ENCODE measurements at regions not wholly inside any gene's neighbourhood (a gene's known extent, or its start where the extent isn't known, plus 50 kb on each side); places are given as distances from the start of the nearest gene placed in this dataset.
A peak's percentile ranks its signal among the peaks of the same experiment; 100 is the strongest.

DNA sequence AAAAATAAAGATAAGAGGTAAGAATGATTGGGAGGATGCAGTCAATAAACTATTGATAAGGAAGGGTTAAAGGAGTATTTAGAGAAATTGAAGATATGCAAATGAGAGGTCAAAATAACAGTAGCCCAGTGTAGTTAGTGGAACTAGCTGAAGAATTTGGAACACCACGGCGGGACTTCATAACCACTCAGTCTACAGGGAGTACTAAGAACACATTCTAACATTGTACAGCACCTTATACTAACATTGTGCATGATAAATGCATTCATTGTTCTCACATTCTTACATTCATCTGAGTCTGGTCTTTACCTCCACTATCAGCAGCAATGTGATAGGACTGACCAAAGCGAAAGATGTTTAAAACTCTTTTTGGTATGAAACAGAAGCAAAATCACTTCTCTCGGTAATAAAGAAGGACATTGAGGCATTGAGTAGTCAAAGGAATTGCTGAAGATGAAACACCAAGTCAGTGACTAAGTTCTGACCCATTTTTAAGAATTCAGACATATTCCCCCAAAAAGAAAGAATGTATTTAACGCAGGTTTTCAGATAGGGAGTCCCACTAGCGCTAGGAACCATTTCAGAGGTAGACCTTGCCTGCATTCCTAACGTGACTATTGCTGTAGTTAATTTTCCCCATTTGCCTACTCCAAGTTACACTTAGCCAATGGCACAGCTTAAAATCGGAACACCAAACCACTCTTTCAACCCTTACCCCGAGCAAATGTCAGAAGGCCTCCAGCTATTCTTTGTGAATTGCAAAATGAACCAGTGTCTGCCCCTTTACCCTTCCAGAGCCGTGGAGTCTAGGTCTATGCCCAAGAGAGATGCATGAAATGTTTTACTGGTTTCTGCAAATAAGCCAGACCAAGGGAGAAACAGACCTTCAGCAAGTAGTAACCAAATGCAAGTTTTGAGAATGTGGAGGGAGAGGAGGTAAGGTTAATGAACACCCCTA is 108.8 kb upstream of the IRF2BP2 start:
- no peak overlapping the region for H3K27ac ChIP-seq (ENCODE audit: extremely low read depth, low read depth, low read length)
- no peaks in the 10 kb centered on the region for H3K36me3 ChIP-seq (ENCODE audit: control insufficient read depth in 2 of 2, insufficient read depth in 1 of 2, low read length in 2 of 2)
- peaks cover 25% of the 10 kb centered on the region for H3K4me1 ChIP-seq (ENCODE audit: control insufficient read depth, insufficient read depth, low read length)
- H3K4me3 ChIP-seq (ENCODE audit: low read depth, low read length), result no peak overlapping the region
- H3K9me3 ChIP-seq (ENCODE audit: control insufficient read depth, insufficient read depth, low read depth, low read length), result no peaks in the 10 kb centered on the region
- TF ChIP-seq ZNF624 (tag by site-specific recombination; IDR thresholded peaks at IDR 0.05), result 0 out of 2 replicates have a peak, but pooled peaks have one; percentile 7
- no peak for TF ChIP-seq GLIS2 (tag by site-specific recombination; IDR thresholded peaks at IDR 0.05)
- TF ChIP-seq PRDM10 (tag by site-specific recombination; IDR thresholded peaks at IDR 0.05), result 0 out of 2 replicates have a peak, but pooled peaks have one; percentile 25
- TF ChIP-seq OSR2 (tag by site-specific recombination; IDR thresholded peaks at IDR 0.05), result 0 out of 2 replicates have a peak, but pooled peaks have one; percentile 3
- POLR2A ChIA-PET, result interaction anchor here (1.5 kb wide), 2 partner anchors 19 to 107 kb away, joined by 3 to 5 read pairs; no protein-coding TSS in a partner anchor
- CTCF ChIA-PET, result interaction anchor here (0.6 to 2.0 kb wide), 6 partner anchors 10 to 540 kb away, joined by 3 to 6 read pairs (median 6); no protein-coding TSS in a partner anchor

- Histone ChIP-seq H3K36me3 (ENCODE audit: control insufficient read depth in 2 of 2, insufficient read depth in 1 of 2, low read length in 2 of 2) (no peaks in the 10 kb centered on the region), H3K4me1 (ENCODE audit: control insufficient read depth, insufficient read depth, low read length) (peaks cover 9% of the 10 kb centered on the region), H3K27ac (ENCODE audit: extremely low read depth, low read depth, low read length) (no peak overlapping the region), H3K9me3 (ENCODE audit: control insufficient read depth, insufficient read depth, low read depth, low read length) (no peaks in the 10 kb centered on the region), H3K4me3 (ENCODE audit: low read depth, low read length) (no peak overlapping the region)
- ChIA-PET POLR2A (interaction anchor here (1.1 kb wide), 1 partner anchor 106 kb away, joined by 4 read pairs; no protein-coding TSS in a partner anchor), CTCF (interaction anchor here (0.9 kb wide), 1 partner anchor 15 kb away, joined by 3 read pairs; no protein-coding TSS in a partner anchor)
- TF ChIP-seq, protein P1, sequence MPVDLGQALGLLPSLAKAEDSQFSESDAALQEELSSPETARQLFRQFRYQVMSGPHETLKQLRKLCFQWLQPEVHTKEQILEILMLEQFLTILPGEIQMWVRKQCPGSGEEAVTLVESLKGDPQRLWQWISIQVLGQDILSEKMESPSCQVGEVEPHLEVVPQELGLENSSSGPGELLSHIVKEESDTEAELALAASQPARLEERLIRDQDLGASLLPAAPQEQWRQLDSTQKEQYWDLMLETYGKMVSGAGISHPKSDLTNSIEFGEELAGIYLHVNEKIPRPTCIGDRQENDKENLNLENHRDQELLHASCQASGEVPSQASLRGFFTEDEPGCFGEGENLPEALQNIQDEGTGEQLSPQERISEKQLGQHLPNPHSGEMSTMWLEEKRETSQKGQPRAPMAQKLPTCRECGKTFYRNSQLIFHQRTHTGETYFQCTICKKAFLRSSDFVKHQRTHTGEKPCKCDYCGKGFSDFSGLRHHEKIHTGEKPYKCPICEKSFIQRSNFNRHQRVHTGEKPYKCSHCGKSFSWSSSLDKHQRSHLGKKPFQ (tag by site-specific recombination; IDR thresholded peaks at IDR 0.05), result no peak
- TF ChIP-seq, protein P2, sequence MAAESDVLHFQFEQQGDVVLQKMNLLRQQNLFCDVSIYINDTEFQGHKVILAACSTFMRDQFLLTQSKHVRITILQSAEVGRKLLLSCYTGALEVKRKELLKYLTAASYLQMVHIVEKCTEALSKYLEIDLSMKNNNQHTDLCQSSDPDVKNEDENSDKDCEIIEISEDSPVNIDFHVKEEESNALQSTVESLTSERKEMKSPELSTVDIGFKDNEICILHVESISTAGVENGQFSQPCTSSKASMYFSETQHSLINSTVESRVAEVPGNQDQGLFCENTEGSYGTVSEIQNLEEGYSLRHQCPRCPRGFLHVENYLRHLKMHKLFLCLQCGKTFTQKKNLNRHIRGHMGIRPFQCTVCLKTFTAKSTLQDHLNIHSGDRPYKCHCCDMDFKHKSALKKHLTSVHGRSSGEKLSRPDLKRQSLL (tag by site-specific recombination; IDR thresholded peaks at IDR 0.05), result peak; percentile 86; the same call in 1 of the 2 replicates
Measured at GRCh38 chr1:234716908-234717375, 107.0 kb upstream of the IRF2BP2 start.

GRCh38 chr1:234715252-234716014 is 105.5 kb upstream of the IRF2BP2 start:
- H3K36me3 ChIP-seq (ENCODE audit: control insufficient read depth in 2 of 2, insufficient read depth in 1 of 2, low read length in 2 of 2), result no peaks in the 10 kb centered on the region
- CTCF ChIA-PET, result interaction anchor here (0.5 to 0.7 kb wide), 3 partner anchors 41 to 343 kb away, joined by 3 to 4 read pairs (median 4); no protein-coding TSS in a partner anchor

More at GRCh38 chr1:234715252-234716014, 105.5 kb upstream of the IRF2BP2 start:
- Histone ChIP-seq H3K27ac (ENCODE audit: extremely low read depth, low read depth, low read length) (no peak overlapping the region), H3K9me3 (ENCODE audit: control insufficient read depth, insufficient read depth, low read depth, low read length) (no peaks in the 10 kb centered on the region), H3K4me3 (ENCODE audit: low read depth, low read length) (no peak overlapping the region), H3K4me1 (ENCODE audit: control insufficient read depth, insufficient read depth, low read length) (peaks cover 6% of the 10 kb centered on the region; the same call in 1 of the 2 replicates)
- POLR2A ChIA-PET, result interaction anchor here (0.5 to 1.4 kb wide), 6 partner anchors 78 to 447 kb away, joined by 3 to 6 read pairs (median 4); no protein-coding TSS in a partner anchor
- TF ChIP-seq, protein P3, sequence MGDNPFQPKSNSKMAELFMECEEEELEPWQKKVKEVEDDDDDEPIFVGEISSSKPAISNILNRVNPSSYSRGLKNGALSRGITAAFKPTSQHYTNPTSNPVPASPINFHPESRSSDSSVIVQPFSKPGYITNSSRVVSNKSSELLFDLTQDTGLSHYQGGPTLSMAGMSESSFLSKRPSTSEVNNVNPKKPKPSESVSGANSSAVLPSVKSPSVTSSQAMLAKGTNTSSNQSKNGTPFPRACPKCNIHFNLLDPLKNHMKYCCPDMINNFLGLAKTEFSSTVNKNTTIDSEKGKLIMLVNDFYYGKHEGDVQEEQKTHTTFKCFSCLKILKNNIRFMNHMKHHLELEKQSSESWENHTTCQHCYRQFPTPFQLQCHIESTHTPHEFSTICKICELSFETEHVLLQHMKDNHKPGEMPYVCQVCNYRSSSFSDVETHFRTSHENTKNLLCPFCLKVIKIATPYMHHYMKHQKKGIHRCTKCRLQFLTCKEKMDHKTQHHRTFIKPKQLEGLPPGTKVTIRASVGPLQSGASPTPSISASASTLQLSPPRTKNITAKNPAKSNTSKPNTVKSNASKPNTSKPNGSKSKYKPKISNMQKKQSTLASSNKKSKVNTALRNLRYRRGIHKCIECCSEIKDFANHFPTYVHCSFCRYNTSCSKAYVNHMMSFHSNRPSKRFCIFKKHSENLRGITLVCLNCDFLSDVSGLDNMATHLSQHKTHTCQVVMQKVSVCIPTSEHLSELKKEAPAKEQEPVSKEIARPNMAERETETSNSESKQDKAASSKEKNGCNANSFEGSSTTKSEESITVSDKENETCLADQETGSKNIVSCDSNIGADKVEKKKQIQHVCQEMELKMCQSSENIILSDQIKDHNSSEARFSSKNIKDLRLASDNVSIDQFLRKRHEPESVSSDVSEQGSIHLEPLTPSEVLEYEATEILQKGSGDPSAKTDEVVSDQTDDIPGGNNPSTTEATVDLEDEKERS (tag by site-specific recombination; IDR thresholded peaks at IDR 0.05), result no peak
- TF ChIP-seq SCRT2 (tag by site-specific recombination; IDR thresholded peaks at IDR 0.05), result peak; percentile 81

Data from HEK293 (cell line).